PC-9 (cell line): ENCODE measurements at regions not wholly inside any gene's neighbourhood (a gene's known extent, or its start where the extent isn't known, plus 50 kb on each side); places are given as distances from the start of the nearest gene placed in this dataset.

Experiments
- CTCF ChIP-seq: fragments of 200-600 bp; sonication (generic); conservative IDR thresholded peaks from 2 replicates; pipeline ENCODE4 v1.6.1; 2017; ENCODE audit warnings: mixed run types, antibody characterized with exemption, mild to moderate bottlenecking, moderate library complexity
- EZH2 ChIP-seq: fragments of 200-600 bp; sonication (generic); IDR thresholded peaks from 2 replicates; pipeline ENCODE4 v1.8.0; 2017; ENCODE audit warnings: antibody characterized with exemption, low read depth

GRCh38 chr2:67663776-67664175, 266.6 kb downstream of the ETAA1 start:
- TF ChIP-seq CTCF (no peak), EZH2 (no peak)
